ENCODE measurements at regions not wholly inside any gene's neighbourhood (a gene's known extent, or its start where the extent isn't known, plus 50 kb on each side); places are given as distances from the start of the nearest gene placed in this dataset.

DNA sequence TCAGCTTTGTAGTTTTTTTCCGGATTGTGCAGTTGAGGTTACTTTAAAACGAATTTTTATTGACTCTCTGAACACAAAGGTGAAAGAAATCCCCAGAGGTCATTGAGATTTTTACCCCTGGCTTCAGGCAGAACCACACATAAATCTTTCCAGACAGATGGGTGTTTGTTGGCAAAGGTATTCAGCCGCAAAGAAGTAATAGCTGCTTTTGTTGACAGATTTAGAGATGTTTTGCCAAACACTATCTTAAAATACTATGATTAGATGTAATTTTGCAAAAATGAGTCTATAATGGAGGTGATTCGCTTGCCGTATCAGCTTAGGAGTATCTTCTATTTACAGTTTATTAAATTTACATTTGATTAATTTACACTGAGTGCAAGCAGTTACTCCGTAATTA, 418.3 kb upstream of the CLINT1 start:
- TF ChIP-seq CTCF (IDR thresholded peaks at IDR 0.05) (no peak), POLR2A (IDR thresholded peaks at IDR 0.05) (no peak)
